ENCODE measurements at regions not wholly inside any gene's neighbourhood (a gene's known extent, or its start where the extent isn't known, plus 50 kb on each side); places are given as distances from the start of the nearest gene placed in this dataset.

DNA sequence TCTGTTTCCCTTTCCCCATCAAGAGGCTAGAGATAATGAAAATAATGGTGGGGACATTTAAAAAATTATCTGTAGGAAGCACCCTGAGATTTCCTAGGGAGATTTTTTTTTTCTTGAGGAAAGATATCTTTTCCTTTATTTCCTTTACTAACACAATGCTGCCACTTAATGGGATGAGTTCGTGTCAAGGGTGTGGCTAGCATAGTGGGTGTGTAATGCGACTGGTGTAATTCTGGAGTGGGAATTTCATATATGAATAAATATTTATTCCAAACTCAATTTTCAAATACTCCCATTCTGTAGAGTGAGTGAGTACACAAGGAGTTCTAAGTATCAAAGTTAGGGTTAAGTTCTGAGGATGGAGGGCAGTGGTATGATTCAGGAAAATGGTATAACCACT, 66.1 kb upstream of the GALNT15 start:
- no peak overlapping the region for H3K4me3 ChIP-seq (ENCODE audit: control extremely low read depth in 1 of 5, extremely low read depth in 1 of 5, insufficient read depth in 1 of 5, low read depth in 2 of 5, low read length in 4 of 5)
- H3K27ac ChIP-seq (ENCODE audit: low read length in 2 of 2) = no peak overlapping the region
- ATAC-seq (ENCODE audit: low read depth) = no peak
- intact Hi-C loops (cut with micrococcal nuclease) = no loop called here
- no peak for DNase-seq
- peaks cover 0 to 2% (median 0%) of the 10 kb centered on the region in 3 donors for H3K9me3 ChIP-seq (ENCODE audit: control extremely low read depth in 1 of 3, control insufficient read depth in 2 of 3, insufficient read depth in 1 of 3, low read length in 2 of 3)
- H3K4me2 ChIP-seq (replicated peaks; ENCODE audit: low read depth, low read length, poor library complexity, severe bottlenecking) = no peak overlapping the region
- Mint-ChIP-seq H3K27ac (no peak overlapping the region), H3K4me1 (no peaks in the 10 kb centered on the region), H3K27me3 (peaks cover 13% of the 10 kb centered on the region), H3K9me3 (ENCODE audit: insufficient read depth) (peaks cover 3% of the 10 kb centered on the region), H3K4me3 (no peak overlapping the region)
- no peaks in the 10 kb centered on the region for H3K36me3 ChIP-seq (replicated peaks in 1 of 2; ENCODE audit: control extremely low read depth in 1 of 2, control insufficient read depth in 1 of 2, extremely low read depth in 1 of 2, insufficient read depth in 2 of 2, low read length in 1 of 2)
- H3K9ac ChIP-seq (ENCODE audit: low read length) = no peak overlapping the region
- H3K27me3 ChIP-seq (replicated peaks in 1 of 4; ENCODE audit: control extremely low read depth in 1 of 4, control insufficient read depth in 3 of 4, insufficient read depth in 4 of 4, low read length in 3 of 4) = no peaks in the 10 kb centered on the region
- POLR2A ChIA-PET = no interaction called here
- TF ChIP-seq EZH2 (IDR thresholded peaks at IDR 0.05; ENCODE audit: borderline replicate concordance, insufficient read depth, low read depth, low read length, poor library complexity, severe bottlenecking) (no peak), CTCF (IDR thresholded peaks at IDR 0.05) (no peak)
- CTCF ChIA-PET = no interaction called here
- no peaks in the 10 kb centered on the region for H3K79me2 ChIP-seq (ENCODE audit: control insufficient read depth, insufficient read depth, low read length)
- WGBS (ENCODE audit: insufficient coverage) = no CpG with 5 or more reads among the region's 2 CpGs
- no peaks in the 10 kb centered on the region for H4K20me1 ChIP-seq (ENCODE audit: control insufficient read depth, insufficient read depth, low read length, poor library complexity, severe bottlenecking)
- no peak overlapping the region for H2AFZ ChIP-seq (ENCODE audit: insufficient read depth, low read depth, low read length, poor library complexity, severe bottlenecking)
- no peaks in the 10 kb centered on the region for H3K4me1 ChIP-seq (ENCODE audit: control insufficient read depth in 2 of 2, insufficient read depth in 2 of 2, low read length in 2 of 2)

GRCh38 chr3:16109929-16110328, 64.6 kb upstream of the GALNT15 start:
- no peak for TF ChIP-seq CTCF (IDR thresholded peaks at IDR 0.05)
- no peak for TF ChIP-seq EZH2 (IDR thresholded peaks at IDR 0.05; ENCODE audit: borderline replicate concordance, insufficient read depth, low read depth, low read length, poor library complexity, severe bottlenecking)

More at GRCh38 chr3:16109929-16110328, 64.6 kb upstream of the GALNT15 start:
- POLR2A ChIA-PET = no interaction called here
- Histone ChIP-seq H3K27ac (ENCODE audit: low read length in 2 of 2) (no peak overlapping the region), H3K9ac (ENCODE audit: low read length) (no peak overlapping the region), H2AFZ (ENCODE audit: insufficient read depth, low read depth, low read length, poor library complexity, severe bottlenecking) (no peak overlapping the region), H3K4me2 (replicated peaks; ENCODE audit: low read depth, low read length, poor library complexity, severe bottlenecking) (no peak overlapping the region), H3K4me1 (ENCODE audit: control insufficient read depth in 2 of 2, insufficient read depth in 2 of 2, low read length in 2 of 2) (no peaks in the 10 kb centered on the region), H4K20me1 (ENCODE audit: control insufficient read depth, insufficient read depth, low read length, poor library complexity, severe bottlenecking) (no peaks in the 10 kb centered on the region), H3K27me3 (replicated peaks in 1 of 4; ENCODE audit: control extremely low read depth in 1 of 4, control insufficient read depth in 3 of 4, insufficient read depth in 4 of 4, low read length in 3 of 4) (no peaks in the 10 kb centered on the region), H3K79me2 (ENCODE audit: control insufficient read depth, insufficient read depth, low read length) (no peaks in the 10 kb centered on the region), H3K4me3 (ENCODE audit: control extremely low read depth in 1 of 5, extremely low read depth in 1 of 5, insufficient read depth in 1 of 5, low read depth in 2 of 5, low read length in 4 of 5) (no peak overlapping the region), H3K36me3 (replicated peaks in 1 of 2; ENCODE audit: control extremely low read depth in 1 of 2, control insufficient read depth in 1 of 2, extremely low read depth in 1 of 2, insufficient read depth in 2 of 2, low read length in 1 of 2) (no peaks in the 10 kb centered on the region), H3K9me3 (ENCODE audit: control extremely low read depth in 1 of 3, control insufficient read depth in 2 of 3, insufficient read depth in 1 of 3, low read length in 2 of 3) (peaks cover 0 to 2% (median 0%) of the 10 kb centered on the region in 3 donors)
- Mint-ChIP-seq H3K4me1 (no peaks in the 10 kb centered on the region), H3K27me3 (peaks cover 6% of the 10 kb centered on the region), H3K27ac (no peak overlapping the region), H3K4me3 (no peak overlapping the region), H3K9me3 (ENCODE audit: insufficient read depth) (peaks cover 3% of the 10 kb centered on the region)
- ATAC-seq (ENCODE audit: low read depth) (no peak), DNase-seq (no peak)
- 78% methylated on average over 3 of the region's 3 CpGs for WGBS (ENCODE audit: insufficient coverage)
- CTCF ChIA-PET = no interaction called here
- intact Hi-C loops (cut with micrococcal nuclease) = no loop called here
